GM21717 (cell line): ENCODE measurements at regions not wholly inside any gene's neighbourhood (a gene's known extent, or its start where the extent isn't known, plus 50 kb on each side); places are given as distances from the start of the nearest gene placed in this dataset.

Experiments
- ATAC-seq: cut with Tn5 transposase; IDR thresholded peaks from one replicate; pipeline ENCODE4 v1.9.1; 2021; ENCODE audit warnings: mild to moderate bottlenecking, moderate library complexity; ENCODE audit not compliant: unreplicated experiment

DNA sequence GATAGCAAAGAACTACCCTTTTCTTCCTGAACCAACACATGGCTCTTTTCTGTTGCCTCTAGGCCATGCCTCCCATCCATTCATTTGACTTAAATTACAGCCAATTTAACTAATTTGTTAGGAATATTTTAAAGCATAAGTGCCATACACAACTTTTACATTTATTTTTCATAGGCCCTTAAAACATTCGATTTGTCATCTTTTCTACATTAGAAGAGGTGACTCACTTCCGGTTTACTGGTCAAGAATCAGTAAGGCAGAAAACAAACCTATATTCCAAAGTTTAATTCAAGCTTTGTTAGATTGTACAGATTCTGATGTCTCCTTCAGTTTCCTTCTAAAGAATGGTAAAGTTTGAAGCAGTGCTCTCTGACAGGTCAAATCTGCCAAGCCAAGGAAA, 344.3 kb downstream of the SAMD5 start:
- no peak for ATAC-seq

- ATAC-seq: no peak
These were observed 345.1 kb downstream of the SAMD5 start for GRCh38 chr6:147853574-147853973.

GRCh38 chr6:147855803-147856482, 347.5 kb downstream of the SAMD5 start:
- no peak for ATAC-seq

GRCh38 chr6:147856687-147857086, 348.2 kb downstream of the SAMD5 start:
- no peak for ATAC-seq

DNA sequence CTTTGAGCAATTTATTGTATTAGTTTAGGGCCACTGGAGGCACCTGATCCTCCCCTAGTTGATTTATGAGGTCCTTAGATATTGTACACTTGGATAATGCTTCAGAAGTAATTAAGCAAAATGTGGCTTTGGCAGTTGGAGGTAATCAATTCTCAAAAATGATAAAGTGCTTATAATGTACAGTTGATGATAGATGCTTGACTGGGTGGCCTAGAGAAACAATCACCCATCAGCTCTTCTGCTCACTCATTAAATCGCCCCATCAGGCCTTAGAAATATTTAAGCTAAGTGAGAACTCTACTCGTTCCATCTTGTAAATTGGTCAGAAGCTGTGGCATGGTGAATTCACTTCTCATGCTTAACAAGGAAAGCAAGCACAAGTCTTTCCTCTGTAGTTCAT, 349.9 kb downstream of the SAMD5 start:
- ATAC-seq: no peak

- no peak for ATAC-seq
These were observed 350.6 kb downstream of the SAMD5 start for GRCh38 chr6:147859071-147859470.

DNA sequence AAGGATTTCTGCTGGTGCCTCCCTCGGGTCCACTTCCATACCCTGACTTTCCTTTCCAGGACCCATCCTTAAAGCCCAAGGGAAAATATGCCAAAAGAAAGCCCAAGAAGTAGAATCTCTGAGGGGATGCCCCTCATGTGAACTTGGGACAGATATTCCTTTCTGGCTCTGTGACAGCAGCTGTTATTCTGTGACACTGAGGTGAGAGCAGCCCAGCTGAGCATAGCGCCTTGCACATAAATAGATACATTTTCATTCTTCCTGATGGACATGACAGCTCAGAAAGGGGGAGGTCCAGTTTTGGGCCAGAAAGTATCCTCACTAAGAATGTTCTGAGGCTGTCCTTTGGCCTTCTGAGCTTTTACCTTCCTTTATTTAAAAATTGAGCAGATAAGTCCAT, 353.2 kb downstream of the SAMD5 start:
- no peak for ATAC-seq

DNA sequence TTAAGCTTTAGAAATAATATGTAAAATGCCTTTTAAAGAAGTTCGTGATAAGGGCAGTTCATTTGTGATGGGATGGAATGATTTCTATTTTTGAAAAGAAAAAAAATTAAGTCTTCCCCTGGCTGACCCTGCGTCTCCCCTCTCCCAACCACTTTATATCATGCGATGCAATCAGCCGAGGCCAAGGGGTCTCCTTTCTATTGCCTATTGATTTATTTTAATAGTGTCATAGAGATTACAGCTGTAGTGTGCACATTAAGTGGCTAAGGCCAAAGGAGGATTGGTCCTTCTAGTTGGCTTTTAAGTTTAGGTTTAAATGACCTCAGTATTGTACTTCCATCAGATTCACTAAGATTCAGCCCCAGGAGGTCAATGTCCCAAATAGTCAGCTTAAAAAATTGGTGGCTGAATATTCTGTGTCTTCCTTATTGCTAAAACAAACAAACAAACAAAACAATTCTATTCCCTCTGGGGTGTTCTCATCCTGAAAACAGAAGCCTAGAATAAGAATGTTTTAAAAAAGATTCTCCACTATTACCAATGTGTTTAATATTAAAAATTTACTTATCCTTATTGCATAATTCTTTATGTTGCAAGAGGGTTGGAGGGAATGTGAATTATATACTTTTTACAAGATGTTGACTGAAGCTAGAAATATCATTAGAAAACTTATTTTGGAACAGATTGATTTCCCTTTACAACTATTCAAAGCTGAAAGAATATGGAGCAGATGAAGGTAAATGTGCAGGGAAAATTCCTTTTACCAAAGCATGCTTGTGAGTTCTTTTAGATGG, 359.1 kb downstream of the SAMD5 start:
- no peak for ATAC-seq

GRCh38 chr6:147868427-147869190, 360.1 kb downstream of the SAMD5 start:
- no peak for ATAC-seq

DNA sequence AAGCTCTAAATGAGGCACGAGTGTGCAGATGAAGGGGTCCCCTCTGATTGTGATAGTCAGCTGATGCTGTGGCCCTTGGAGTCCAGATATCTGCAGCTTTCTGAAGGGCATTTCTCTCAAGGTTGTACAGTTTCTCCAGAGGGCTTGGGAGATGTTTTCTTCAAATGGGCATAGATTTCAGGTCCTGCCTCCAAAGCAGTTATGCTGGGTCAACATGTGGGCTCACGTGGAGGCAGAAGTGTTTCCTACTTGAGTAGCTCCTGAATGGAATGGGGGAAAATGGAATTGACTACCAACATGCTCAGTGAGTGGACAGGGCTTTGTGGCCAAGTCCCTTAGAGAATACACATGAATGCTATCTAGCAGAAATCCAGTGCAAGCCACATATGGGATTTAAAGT, 360.7 kb downstream of the SAMD5 start:
- no peak for ATAC-seq

DNA sequence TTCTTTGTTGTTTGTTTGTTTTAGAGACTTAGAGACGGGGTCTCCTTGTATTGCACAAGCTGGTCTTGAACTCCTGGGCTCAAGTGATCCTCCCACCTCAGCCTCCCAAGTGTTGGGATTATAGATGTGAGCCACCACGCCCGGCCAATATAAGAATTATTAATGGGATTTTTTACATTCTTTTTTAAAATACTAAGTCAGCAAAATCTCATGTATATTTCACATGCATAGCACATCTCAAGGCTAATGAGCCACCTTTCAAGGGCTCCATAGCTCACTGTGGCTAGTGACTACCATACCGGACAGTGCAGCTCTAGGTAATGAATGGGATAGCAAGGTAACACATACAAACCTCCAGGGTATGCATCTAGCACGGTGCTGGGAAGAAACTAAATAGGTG, 361.4 kb downstream of the SAMD5 start:
- no peak for ATAC-seq

GRCh38 chr6:147870506-147871110, 362.1 kb downstream of the SAMD5 start:
- ATAC-seq: no peak

- no peak for ATAC-seq
These were observed 363.5 kb downstream of the SAMD5 start for GRCh38 chr6:147872002-147872401.

DNA sequence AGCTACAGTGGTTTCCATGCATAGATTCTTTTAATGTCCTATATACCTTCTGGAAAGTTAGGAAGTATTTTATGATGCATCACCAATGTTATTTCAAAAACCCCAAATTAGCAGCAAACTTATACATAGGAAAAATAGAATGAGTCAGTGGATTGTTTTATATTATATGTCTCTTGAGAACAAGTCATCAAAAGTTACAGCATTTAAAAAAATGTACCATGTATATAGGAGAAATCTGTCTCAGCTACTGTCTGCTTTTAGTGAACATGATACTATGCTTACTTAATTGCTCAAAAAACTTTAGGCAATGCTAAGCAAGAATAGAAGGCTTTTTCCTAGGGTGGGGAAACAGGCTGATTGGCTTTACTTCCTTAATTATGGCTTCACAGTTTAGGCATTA, 365.3 kb downstream of the SAMD5 start:
- no peak for ATAC-seq

DNA sequence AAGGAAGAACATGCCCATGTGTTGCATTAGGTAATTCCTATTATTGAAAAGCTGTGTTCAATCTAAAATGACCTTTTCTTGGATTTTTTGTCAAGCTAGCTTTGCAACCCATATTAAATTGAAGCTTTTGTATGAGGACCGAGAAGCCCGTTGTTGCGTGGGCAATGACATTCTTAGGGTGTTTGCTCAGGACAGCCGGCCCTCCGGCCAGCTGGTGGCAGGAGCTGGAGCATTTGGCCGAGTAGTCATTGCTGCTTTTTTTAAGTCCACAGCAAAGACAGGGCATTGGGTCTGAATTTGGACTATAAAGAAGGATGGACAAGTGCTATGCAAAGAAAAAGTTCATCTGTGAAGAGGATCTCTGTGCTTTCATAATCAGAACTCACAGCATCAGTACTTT, 365.8 kb downstream of the SAMD5 start:
- ATAC-seq: no peak

- ATAC-seq: no peak
These were observed 370.6 kb downstream of the SAMD5 start for GRCh38 chr6:147879031-147879580.

- ATAC-seq: no peak
These were observed 372.9 kb downstream of the SAMD5 start for GRCh38 chr6:147881432-147881831.

DNA sequence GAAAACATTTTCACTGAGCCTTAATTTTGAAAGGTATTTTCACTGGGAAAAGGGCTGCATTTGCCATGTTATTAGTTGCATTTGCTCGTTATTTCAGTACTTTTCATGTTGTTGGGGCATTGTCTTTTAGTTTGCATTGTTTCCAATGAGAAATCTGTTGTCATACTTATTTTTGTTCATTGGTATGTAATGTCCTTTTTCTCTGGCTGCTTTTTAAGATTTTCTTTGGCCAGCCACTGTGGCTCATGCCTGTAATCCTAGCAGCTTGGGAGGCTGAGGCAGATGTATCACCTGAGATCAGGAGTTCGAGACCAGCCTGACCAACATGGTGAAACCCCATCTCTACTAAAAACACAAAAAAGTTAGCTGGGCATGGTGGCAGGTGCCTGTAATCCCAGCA, 379.9 kb downstream of the SAMD5 start:
- ATAC-seq: no peak

GRCh38 chr6:147891671-147892070, 383.2 kb downstream of the SAMD5 start:
- ATAC-seq: no peak

- no peak for ATAC-seq
These were observed 384.0 kb downstream of the SAMD5 start for GRCh38 chr6:147892476-147892875.

- no peak for ATAC-seq
These were observed 386.8 kb downstream of the SAMD5 start for GRCh38 chr6:147895272-147895671.
